ENCODE measurements at regions not wholly inside any gene's neighbourhood (a gene's known extent, or its start where the extent isn't known, plus 50 kb on each side); places are given as distances from the start of the nearest gene placed in this dataset.

GRCh38 chr16:62088731-62089410 lies 52.6 kb upstream of the CDH8 start:
- H3K27ac Mint-ChIP-seq = no peak overlapping the region
- no peak for ATAC-seq
- H3K9me3 Mint-ChIP-seq (ENCODE audit: low read depth) = peaks cover 7% of the 10 kb centered on the region
- H3K27me3 Mint-ChIP-seq = no peaks in the 10 kb centered on the region
- no peak for DNase-seq
- CTCF ChIA-PET = no interaction called here
- H3K4me1 Mint-ChIP-seq = no peaks in the 10 kb centered on the region
- H3K4me3 Mint-ChIP-seq = no peak overlapping the region
- no peaks in the 10 kb centered on the region for H3K36me3 Mint-ChIP-seq
